ENCODE measurements at regions not wholly inside any gene's neighbourhood (a gene's known extent, or its start where the extent isn't known, plus 50 kb on each side); places are given as distances from the start of the nearest gene placed in this dataset.

- TF ChIP-seq CTCF (IDR thresholded peaks at IDR 0.05; ENCODE audit: insufficient read depth, low read depth, low read length) (no peak), EZH2 (IDR thresholded peaks at IDR 0.05; ENCODE audit: insufficient read depth, low read length) (no peak)
Measured at GRCh38 chr6:8900056-8900455, 464.7 kb upstream of the SLC35B3 start.
